SK-N-SH treated with all-trans-retinoic acid at 6 μM for 48 hours (cell line): ENCODE measurements at regions not wholly inside any gene's neighbourhood (a gene's known extent, or its start where the extent isn't known, plus 50 kb on each side); places are given as distances from the start of the nearest gene placed in this dataset.

Source experiments
- ATAC-seq: fragments of 200-7000 bp; cut with Tn5 transposase; 3 replicates; pipeline ENCODE4 v1.9.1; 2020; ENCODE audit warnings: mild to moderate bottlenecking, moderate library complexity
- ARNTL ChIP-seq: fragments of 450-650 bp; formaldehyde crosslinking; IDR thresholded peaks from 2 replicates; pipeline ENCODE4 v1.5.0; 2020; ENCODE audit warnings: low read depth, mild to moderate bottlenecking, moderate library complexity, borderline replicate concordance
- BACH2 ChIP-seq: fragments of 250-450 bp; sonication (Bioruptor Pico); IDR thresholded peaks from 2 replicates; pipeline ENCODE4 v1.9.0; 2021; ENCODE audit warnings: mild to moderate bottlenecking, borderline replicate concordance
- CREB5 ChIP-seq: fragments of 250-450 bp; sonication (Bioruptor Pico); IDR thresholded peaks from 2 replicates; pipeline ENCODE4 v1.5.1; 2020; ENCODE audit warnings: low read depth, mild to moderate bottlenecking, moderate library complexity
- CSRNP3 ChIP-seq: fragments of 250-450 bp; sonication (Bioruptor Pico); IDR thresholded peaks from 2 replicates; pipeline ENCODE4 v1.5.1; 2021; ENCODE audit warnings: mild to moderate bottlenecking, moderate library complexity
- GLIS3 ChIP-seq: fragments of 250-450 bp; sonication (Bioruptor Pico); IDR thresholded peaks from 2 replicates; pipeline ENCODE4 v1.5.0; 2020; ENCODE audit warnings: mild to moderate bottlenecking, moderate library complexity
- ISL1 ChIP-seq: fragments of 250-450 bp; sonication (Bioruptor Pico); IDR thresholded peaks from 2 replicates; pipeline ENCODE4 v2.1.2; 2022; ENCODE audit warnings: mild to moderate bottlenecking, moderate library complexity
- OSR1 ChIP-seq: fragments of 250-450 bp; sonication (Bioruptor Pico); IDR thresholded peaks from 2 replicates; pipeline ENCODE4 v1.8.0; 2022; ENCODE audit warnings: moderate library complexity, mild to moderate bottlenecking, inconsistent platforms
- PATZ1 ChIP-seq: fragments of 250-450 bp; sonication (Bioruptor Pico); IDR thresholded peaks from 2 replicates; pipeline ENCODE4 v1.8.0; 2020; ENCODE audit warnings: mild to moderate bottlenecking, moderate library complexity, borderline replicate concordance
- POU6F1 ChIP-seq: fragments of 250-450 bp; sonication (Bioruptor Pico); IDR thresholded peaks from 2 replicates; pipeline ENCODE4 v1.8.0; 2021; ENCODE audit warnings: low read depth, mild to moderate bottlenecking, moderate library complexity, borderline replicate concordance
- PPARA ChIP-seq: fragments of 250-450 bp; sonication (Bioruptor Pico); IDR thresholded peaks from 2 replicates; pipeline ENCODE4 v1.5.0; 2020; ENCODE audit warnings: mild to moderate bottlenecking, borderline replicate concordance
- TCF4 ChIP-seq: fragments of 250-450 bp; sonication (Bioruptor Pico); IDR thresholded peaks from 2 replicates; pipeline ENCODE4 v1.8.0; 2021; ENCODE audit warnings: mild to moderate bottlenecking, moderate library complexity, borderline replicate concordance
- TOX ChIP-seq: fragments of 250-450 bp; sonication (Bioruptor Pico); IDR thresholded peaks from 2 replicates; pipeline ENCODE4 v1.8.0; 2021; ENCODE audit warnings: mild to moderate bottlenecking, moderate library complexity, borderline replicate concordance
- TSHZ2 ChIP-seq: fragments of 250-450 bp; sonication (Bioruptor Pico); IDR thresholded peaks from 2 replicates; pipeline ENCODE4 v1.5.0; 2020; ENCODE audit warnings: mild to moderate bottlenecking, moderate library complexity
- ZC3H10 ChIP-seq: fragments of 250-450 bp; sonication (Bioruptor Pico); IDR thresholded peaks from 2 replicates; pipeline ENCODE4 v1.5.1; 2021; ENCODE audit warnings: mild to moderate bottlenecking, moderate library complexity
- ZFP30 ChIP-seq: fragments of 450-650 bp; formaldehyde crosslinking; IDR thresholded peaks from 2 replicates; pipeline ENCODE4 v1.5.0; 2022; ENCODE audit warnings: mild to moderate bottlenecking, moderate library complexity
- ZNF565 ChIP-seq: fragments of 450-650 bp; formaldehyde crosslinking; conservative IDR thresholded peaks from 2 replicates; pipeline ENCODE4 v1.5.0; 2020; ENCODE audit warnings: low read depth, mild to moderate bottlenecking, moderate library complexity
- ZNF70 ChIP-seq: fragments of 450-650 bp; formaldehyde crosslinking; IDR thresholded peaks from 2 replicates; pipeline ENCODE4 v1.5.0; 2020; ENCODE audit warnings: mild to moderate bottlenecking, moderate library complexity
- ZNF8 ChIP-seq: fragments of 450-650 bp; formaldehyde crosslinking; IDR thresholded peaks from 2 replicates; pipeline ENCODE4 v1.5.0; 2020; ENCODE audit warnings: mild to moderate bottlenecking, moderate library complexity

- TF ChIP-seq ZC3H10 (CRISPR knock-in tag) (no peak), ARNTL (no peak), POU6F1 (CRISPR knock-in tag) (no peak)
- ATAC-seq: no peak
These were observed 131.6 kb upstream of the BMP4 start for GRCh38 chr14:54088271-54088670.

- ATAC-seq: no peak
- TF ChIP-seq ZNF70 (CRISPR knock-in tag) (no peak), BACH2 (no peak), ZNF565 (CRISPR knock-in tag) (no peak), ISL1 (no peak), CREB5 (CRISPR knock-in tag) (no peak), PATZ1 (CRISPR knock-in tag) (no peak), TCF4 (no peak), TOX (no peak), ZFP30 (no peak), TSHZ2 (CRISPR knock-in tag) (no peak), ZC3H10 (CRISPR knock-in tag) (no peak), GLIS3 (CRISPR knock-in tag) (no peak), ZNF8 (CRISPR knock-in tag) (no peak), ARNTL (no peak), CSRNP3 (CRISPR knock-in tag) (no peak), OSR1 (no peak), PPARA (no peak)
These were observed 133.6 kb upstream of the BMP4 start for GRCh38 chr14:54090274-54090673.

- no peak for ATAC-seq
These were observed 138.1 kb upstream of the BMP4 start for GRCh38 chr14:54094765-54095164.

More at GRCh38 chr14:54094765-54095164, 138.1 kb upstream of the BMP4 start:
- no peak for TF ChIP-seq TSHZ2 (CRISPR knock-in tag)
- no peak for TF ChIP-seq CREB5 (CRISPR knock-in tag)
- TF ChIP-seq TOX: no peak
- TF ChIP-seq BACH2: no peak
- no peak for TF ChIP-seq ZNF565 (CRISPR knock-in tag)
- TF ChIP-seq ISL1: no peak
- no peak for TF ChIP-seq GLIS3 (CRISPR knock-in tag)
- no peak for TF ChIP-seq ZFP30
- no peak for TF ChIP-seq PPARA
- TF ChIP-seq PATZ1 (CRISPR knock-in tag): no peak
- TF ChIP-seq, all 23 proteins: peak for 0
